ENCODE measurements at regions not wholly inside any gene's neighbourhood (a gene's known extent, or its start where the extent isn't known, plus 50 kb on each side); places are given as distances from the start of the nearest gene placed in this dataset.
"Not testable (repeated sequence)": the region's sequence is repeated elsewhere in the genome, so short reads cannot be mapped to it uniquely, and the experiment has no call there.

DNA sequence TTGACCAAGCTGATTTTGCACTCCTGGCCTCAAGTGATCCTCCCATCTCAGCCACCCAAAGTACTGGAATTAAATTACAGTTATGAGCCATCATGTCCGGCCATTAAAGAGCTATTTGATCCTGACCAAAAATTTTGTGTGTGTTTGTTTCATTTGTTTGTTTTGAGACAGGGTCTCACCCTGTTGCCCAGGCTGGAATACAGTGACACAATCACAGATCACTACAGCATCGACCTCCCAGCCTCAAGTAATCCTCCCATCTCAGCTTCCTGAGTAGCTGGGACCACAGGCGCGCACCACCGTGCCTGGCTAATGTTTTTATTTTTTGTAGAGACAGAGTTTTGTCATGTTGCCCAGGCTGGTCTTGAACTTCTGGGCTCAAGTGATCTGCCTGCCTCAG, 82.9 kb upstream of the RBPJ start:
- TF ChIP-seq, protein P1, sequence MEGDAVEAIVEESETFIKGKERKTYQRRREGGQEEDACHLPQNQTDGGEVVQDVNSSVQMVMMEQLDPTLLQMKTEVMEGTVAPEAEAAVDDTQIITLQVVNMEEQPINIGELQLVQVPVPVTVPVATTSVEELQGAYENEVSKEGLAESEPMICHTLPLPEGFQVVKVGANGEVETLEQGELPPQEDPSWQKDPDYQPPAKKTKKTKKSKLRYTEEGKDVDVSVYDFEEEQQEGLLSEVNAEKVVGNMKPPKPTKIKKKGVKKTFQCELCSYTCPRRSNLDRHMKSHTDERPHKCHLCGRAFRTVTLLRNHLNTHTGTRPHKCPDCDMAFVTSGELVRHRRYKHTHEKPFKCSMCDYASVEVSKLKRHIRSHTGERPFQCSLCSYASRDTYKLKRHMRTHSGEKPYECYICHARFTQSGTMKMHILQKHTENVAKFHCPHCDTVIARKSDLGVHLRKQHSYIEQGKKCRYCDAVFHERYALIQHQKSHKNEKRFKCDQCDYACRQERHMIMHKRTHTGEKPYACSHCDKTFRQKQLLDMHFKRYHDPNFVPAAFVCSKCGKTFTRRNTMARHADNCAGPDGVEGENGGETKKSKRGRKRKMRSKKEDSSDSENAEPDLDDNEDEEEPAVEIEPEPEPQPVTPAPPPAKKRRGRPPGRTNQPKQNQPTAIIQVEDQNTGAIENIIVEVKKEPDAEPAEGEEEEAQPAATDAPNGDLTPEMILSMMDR (IDR thresholded peaks at IDR 0.05; ENCODE audit: control insufficient read depth, insufficient read depth, low read depth, low read length, missing control alignments) = no peak
- no peak overlapping the region for H3K4me3 ChIP-seq (ENCODE audit: control insufficient read depth, low read depth, low read length)
- DNase-seq (ENCODE audit: low read depth) = no peak

DNA sequence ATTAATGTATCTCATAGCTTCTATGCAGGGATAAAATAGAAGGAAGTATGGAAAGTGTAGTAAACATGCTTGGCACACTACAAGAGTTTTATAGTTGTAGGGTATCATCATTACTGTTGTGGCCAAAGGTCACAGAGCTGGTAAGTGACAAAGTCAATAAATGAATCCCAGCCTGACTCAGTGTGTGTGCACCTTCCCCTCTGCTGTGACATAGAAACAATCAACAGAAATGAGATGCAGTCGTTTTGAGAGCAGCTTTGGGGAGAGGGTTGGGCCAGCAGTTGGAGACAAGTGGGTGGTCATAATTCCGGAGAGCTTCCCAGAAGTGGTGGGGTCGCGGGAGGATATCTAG, 82.4 kb upstream of the RBPJ start:
- H3K4me3 ChIP-seq (ENCODE audit: control insufficient read depth, low read depth, low read length) = no peak overlapping the region
- no peak for DNase-seq (ENCODE audit: low read depth)
- TF ChIP-seq, protein P1 (IDR thresholded peaks at IDR 0.05; ENCODE audit: control insufficient read depth, insufficient read depth, low read depth, low read length, missing control alignments) = no peak

DNA sequence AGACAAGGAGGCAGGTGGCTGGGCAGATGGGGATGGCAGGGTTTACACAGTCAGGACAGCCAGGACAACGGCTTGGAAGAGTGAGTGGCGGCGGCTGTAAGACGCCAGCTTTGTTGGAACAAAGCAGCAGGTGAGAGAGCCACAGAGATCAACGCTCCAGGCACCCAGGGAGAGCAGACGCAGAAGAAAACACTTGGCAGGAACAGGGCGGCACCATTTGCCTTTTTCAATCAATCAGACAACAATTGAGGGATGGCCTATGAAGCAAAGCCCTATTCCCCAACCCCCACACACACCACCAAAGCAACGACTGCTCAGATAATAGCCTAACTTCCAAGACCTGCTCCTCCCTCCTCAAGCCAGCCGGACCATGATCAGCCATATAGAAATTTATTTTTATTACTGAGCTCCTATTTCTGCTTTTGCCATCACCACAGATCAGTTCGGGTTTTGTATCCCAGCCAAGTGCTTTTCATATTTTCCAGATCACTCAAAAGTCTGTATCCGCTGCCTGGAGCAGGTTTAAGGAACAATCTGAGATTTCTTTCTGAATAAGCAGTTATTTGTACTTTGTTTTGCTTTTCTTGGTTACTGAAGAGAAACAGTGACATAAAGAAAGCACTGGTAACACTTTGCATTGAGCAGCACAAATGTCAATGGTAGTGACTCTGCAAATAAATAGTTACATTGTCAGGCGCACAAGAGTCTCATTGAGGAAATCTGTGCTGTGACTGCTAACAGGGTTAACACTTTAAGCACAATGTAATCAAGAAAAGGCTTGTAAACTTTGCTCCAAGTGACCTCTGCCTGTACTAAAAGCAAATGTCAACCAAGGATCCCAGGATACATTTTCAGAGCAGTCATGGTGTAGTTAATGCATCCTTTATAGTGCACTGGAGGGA, 81.8 kb upstream of the RBPJ start:
- no peak overlapping the region for H3K4me3 ChIP-seq (ENCODE audit: control insufficient read depth, low read depth, low read length)
- no peak for DNase-seq (ENCODE audit: low read depth)
- TF ChIP-seq, protein P1 (IDR thresholded peaks at IDR 0.05; ENCODE audit: control insufficient read depth, insufficient read depth, low read depth, low read length, missing control alignments) = no peak

DNA sequence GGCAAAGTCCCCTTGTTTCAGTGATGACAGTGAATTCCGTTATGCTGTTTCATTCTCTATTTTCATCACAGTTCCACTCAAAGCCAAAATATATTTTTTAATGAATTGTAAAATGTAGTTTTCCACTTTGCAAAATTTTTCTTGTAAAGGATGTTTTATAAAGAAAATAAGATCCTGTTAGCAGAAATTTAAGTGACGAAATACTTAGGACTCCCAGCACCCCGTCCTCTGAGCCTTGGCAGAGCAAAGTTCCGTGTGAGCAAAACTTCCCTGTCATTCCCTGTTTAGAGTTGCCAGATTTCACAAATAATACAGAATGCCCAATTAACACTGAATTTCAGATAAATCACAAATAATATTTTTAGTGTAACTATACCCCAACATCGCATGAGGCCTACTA, 81.0 kb upstream of the RBPJ start:
- TF ChIP-seq, protein P1 (IDR thresholded peaks at IDR 0.05; ENCODE audit: control insufficient read depth, insufficient read depth, low read depth, low read length, missing control alignments) = no peak
- no peak overlapping the region for H3K4me3 ChIP-seq (ENCODE audit: control insufficient read depth, low read depth, low read length)
- no peak for DNase-seq (ENCODE audit: low read depth)

DNA sequence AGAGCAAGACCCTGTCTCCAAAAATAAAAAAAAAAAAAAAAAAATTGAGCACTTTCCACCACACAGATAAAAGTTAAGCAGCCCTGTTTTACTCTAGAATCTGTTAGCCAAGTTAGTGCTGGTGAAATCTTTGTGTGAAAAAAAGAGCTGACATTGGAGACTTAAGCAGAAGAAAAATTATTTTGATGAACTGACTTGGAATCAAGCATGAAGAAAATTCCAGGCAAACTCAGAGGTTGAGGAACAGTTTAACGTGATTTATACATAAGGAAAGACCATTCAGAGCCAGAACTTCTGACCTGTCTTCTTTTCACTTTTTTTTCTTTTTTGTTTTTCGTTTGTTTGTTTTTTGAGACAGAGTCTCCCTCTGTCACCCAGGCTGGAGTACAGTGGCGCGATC, 79.6 kb upstream of the RBPJ start:
- DNase-seq (ENCODE audit: low read depth) = no peak
- no peak overlapping the region for H3K4me3 ChIP-seq (ENCODE audit: control insufficient read depth, low read depth, low read length)
- TF ChIP-seq, protein P1 (IDR thresholded peaks at IDR 0.05; ENCODE audit: control insufficient read depth, insufficient read depth, low read depth, low read length, missing control alignments) = no peak

DNA sequence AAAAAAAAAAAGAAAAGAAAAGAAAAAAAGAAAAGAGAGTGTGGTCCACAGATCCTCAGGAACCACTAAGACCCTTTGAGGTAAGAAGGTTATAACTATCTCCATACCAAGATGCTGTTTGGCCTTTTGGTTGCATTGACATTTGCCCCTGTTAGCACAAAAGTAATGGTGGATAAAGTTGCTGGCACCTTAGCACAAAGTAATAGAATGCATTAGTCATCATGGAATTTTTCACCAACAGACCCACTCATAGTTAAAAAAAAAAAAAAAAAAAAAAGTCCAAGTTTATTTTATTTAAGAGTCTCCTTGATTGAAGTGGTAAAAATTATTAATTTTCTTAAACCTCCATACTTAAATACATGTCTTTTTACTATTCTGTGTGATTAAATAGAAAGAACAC, 78.4 kb upstream of the RBPJ start:
- DNase-seq (ENCODE audit: low read depth) = no peak
- TF ChIP-seq, protein P1 (IDR thresholded peaks at IDR 0.05; ENCODE audit: control insufficient read depth, insufficient read depth, low read depth, low read length, missing control alignments) = no peak
- H3K4me3 ChIP-seq (ENCODE audit: control insufficient read depth, low read depth, low read length) = no peak overlapping the region

DNA sequence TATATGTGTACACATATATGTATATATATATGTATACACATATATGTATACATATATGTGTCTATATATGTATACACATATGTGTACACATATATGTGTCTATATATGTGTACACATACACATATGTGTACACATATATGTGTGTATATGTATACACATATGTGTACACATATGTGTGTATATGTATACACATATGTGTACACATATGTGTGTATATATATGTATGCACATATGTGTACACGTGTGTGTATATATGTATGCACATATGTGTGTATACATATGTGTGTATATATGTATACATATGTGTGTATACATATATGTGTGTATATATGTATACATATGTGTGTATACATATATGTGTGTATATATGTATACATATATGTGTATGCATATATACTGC, 76.7 kb upstream of the RBPJ start:
- DNase-seq (ENCODE audit: low read depth); H3K4me3 ChIP-seq (ENCODE audit: control insufficient read depth, low read depth, low read length): not testable (repeated sequence)

Measured in AG09309 (cell line).